H1 (cell line): ENCODE measurements at regions not wholly inside any gene's neighbourhood (a gene's known extent, or its start where the extent isn't known, plus 50 kb on each side); places are given as distances from the start of the nearest gene placed in this dataset.

Experiments
- CTCF ChIA-PET: fragments of 300-600 bp; sonication (Branson Sonifier 250); formaldehyde crosslinking; loops from one replicate; lab custom pipeline; 2021; ENCODE audit not compliant: partially characterized antibody; lab: Charles Lee
- POLR2A ChIA-PET: fragments of 300-600 bp; sonication (Branson Sonifier 250); formaldehyde crosslinking; loops from one replicate; lab custom pipeline; 2021; ENCODE audit warnings: inconsistent platforms; ENCODE audit not compliant: partially characterized antibody; lab: Charles Lee
- DNase-seq, 2 experiments: peaks; one replicate each; pipeline versions ENCODE4 v3.0.0 to v3.0.0-alpha.2; 2010 to 2022; ENCODE audit warnings: low spot score in 2 of 2, low read depth in 1 of 2, mixed read lengths in 1 of 2
- FAIRE-seq: peaks from 2 replicates; lab custom pipeline; 2011; peaks lifted over from hg19 to GRCh38; lab: Jason Lieb, UNC
- H2AFZ ChIP-seq: 2 replicates; pipeline ENCODE4 v1.8.1; 2012; ENCODE audit warnings: low read length, inconsistent platforms
- H2AK5ac ChIP-seq: 2 replicates; pipeline ENCODE4 v1.6.1; 2013; ENCODE audit warnings: low read depth, low read length
- H2BK120ac ChIP-seq: replicated peaks from 2 replicates; pipeline ENCODE3; 2013; ENCODE audit warnings: low read depth, low read length, inconsistent platforms
- H2BK12ac ChIP-seq: 2 replicates; pipeline ENCODE4 v1.6.1; 2013; ENCODE audit warnings: low read depth, low read length
- H2BK15ac ChIP-seq: 2 replicates; pipeline ENCODE4 v1.6.1; 2013; ENCODE audit warnings: low read length
- H2BK20ac ChIP-seq: 2 replicates; pipeline ENCODE4 v1.6.1; 2013; ENCODE audit warnings: low read length
- H2BK5ac ChIP-seq: 2 replicates; pipeline ENCODE4 v1.6.1; 2013; ENCODE audit warnings: low read depth, low read length
- H3K14ac ChIP-seq: 2 replicates; pipeline ENCODE4 v1.6.1; 2013; ENCODE audit warnings: inconsistent platforms; ENCODE audit not compliant: insufficient read length
- H3K18ac ChIP-seq: 2 replicates; pipeline ENCODE4 v1.6.1; 2013; ENCODE audit warnings: low read length; ENCODE audit errors: extremely low read depth
- H3K23ac ChIP-seq: 2 replicates; pipeline ENCODE4 v1.6.1; 2013; ENCODE audit warnings: inconsistent platforms; ENCODE audit not compliant: insufficient read length
- H3K23me2 ChIP-seq: 2 replicates; pipeline ENCODE4 v1.6.1; 2013; ENCODE audit warnings: low read depth, low read length
- H3K27ac ChIP-seq: 2 replicates; pipeline ENCODE4 v1.6.1; 2011; ENCODE audit warnings: low read depth, low read length, inconsistent platforms
- H3K27me3 ChIP-seq, 4 experiments: replicated peaks in 1 of 4; 1 replicate in 1 of 4; 2 replicates in 3 of 4; pipeline versions ENCODE4 v1.6.1 to v1.8.1; 2011 to 2013; ENCODE audit warnings: low read length in 3 of 4, mild to moderate bottlenecking in 3 of 4, inconsistent platforms in 2 of 4, mixed read lengths in 2 of 4, moderate library complexity in 1 of 4; ENCODE audit not compliant: control insufficient read depth in 3 of 4, insufficient read depth in 3 of 4; ENCODE audit errors: extremely low read depth in 1 of 4
- H3K36me3 ChIP-seq, 4 experiments: 2 replicates each; pipeline versions ENCODE4 v1.6.1 to v1.8.1; 2011 to 2013; ENCODE audit warnings: mild to moderate bottlenecking in 4 of 4, low read length in 3 of 4, moderate library complexity in 2 of 4, control low read depth in 1 of 4, inconsistent platforms in 1 of 4; ENCODE audit not compliant: insufficient read depth in 4 of 4, control insufficient read depth in 2 of 4
- H3K4ac ChIP-seq: replicated peaks from 2 replicates; pipeline ENCODE3; 2013; ENCODE audit warnings: low read length, low read depth, mixed read lengths, inconsistent platforms; ENCODE audit not compliant: insufficient read length
- H3K4me1 ChIP-seq, 4 experiments: replicated peaks in 1 of 4; 1 replicate in 1 of 4; 2 replicates in 3 of 4; pipeline versions ENCODE4 v1.6.1 to v1.8.1; 2011 to 2013; ENCODE audit warnings: low read length in 3 of 4, inconsistent platforms in 2 of 4, mixed read lengths in 1 of 4; ENCODE audit not compliant: insufficient read depth in 4 of 4, control insufficient read depth in 3 of 4
- H3K4me2 ChIP-seq, 2 experiments: 2 replicates each; pipeline versions ENCODE4 v1.6.1 to v1.8.1; 2011 to 2013; ENCODE audit warnings: low read depth in 2 of 2, low read length in 2 of 2, control low read depth in 1 of 2, inconsistent platforms in 1 of 2, mild to moderate bottlenecking in 1 of 2; ENCODE audit not compliant: insufficient read depth in 1 of 2
- H3K4me3 ChIP-seq, 4 experiments: fragments of 200-600, 300-600 bp in 1 of 4; sonication (generic), shearing (Covaris generic), sonication (Bioruptor Twin) in 1 of 4; 2 replicates each; pipeline versions ENCODE4 v1.5.1 to v1.8.1; 2011 to 2016; ENCODE audit warnings: low read length in 4 of 4, low read depth in 3 of 4, control low read depth in 2 of 4, inconsistent platforms in 2 of 4, mild to moderate bottlenecking in 2 of 4, mixed read lengths in 1 of 4, moderate library complexity in 1 of 4; ENCODE audit not compliant: insufficient read depth in 2 of 4; ENCODE audit errors: extremely low read depth in 1 of 4
- H3K56ac ChIP-seq: replicated peaks from 2 replicates; pipeline ENCODE3; 2013; ENCODE audit warnings: low read depth, mild to moderate bottlenecking, mixed read lengths, low read length, inconsistent platforms; ENCODE audit not compliant: insufficient read length
- H3K79me1 ChIP-seq: 2 replicates; pipeline ENCODE4 v1.6.1; 2013; ENCODE audit warnings: low read depth, low read length, control low read depth
- H3K79me2 ChIP-seq, 2 experiments: 2 replicates each; pipeline versions ENCODE4 v1.6.1 to v1.8.1; 2012 to 2013; ENCODE audit warnings: low read length in 2 of 2, mild to moderate bottlenecking in 2 of 2, inconsistent platforms in 1 of 2; ENCODE audit not compliant: insufficient read depth in 2 of 2, control insufficient read depth in 1 of 2
- H3K9ac ChIP-seq, 4 experiments: replicated peaks in 1 of 4; 1 replicate in 1 of 4; 2 replicates in 3 of 4; pipeline versions ENCODE4 v1.6.1 to v1.8.1; 2011 to 2013; ENCODE audit warnings: low read depth in 3 of 4, low read length in 3 of 4, control low read depth in 2 of 4, mild to moderate bottlenecking in 2 of 4, moderate library complexity in 2 of 4, inconsistent platforms in 1 of 4; ENCODE audit errors: extremely low read depth in 1 of 4
- H3K9me3 ChIP-seq, 2 experiments: 2 replicates each; pipeline versions ENCODE4 v1.6.1 to v1.8.1; 2012 to 2013; ENCODE audit warnings: mild to moderate bottlenecking in 2 of 2, moderate library complexity in 2 of 2, control low read depth in 1 of 2, inconsistent platforms in 1 of 2, low read depth in 1 of 2, low read length in 1 of 2, mixed read lengths in 1 of 2; ENCODE audit not compliant: insufficient read depth in 2 of 2
- H4K20me1 ChIP-seq, 2 experiments: replicated peaks in 1 of 2; 2 replicates each; pipeline versions ENCODE3 to v1.8.1; 2011 to 2013; ENCODE audit warnings: inconsistent platforms in 2 of 2, low read length in 2 of 2, mild to moderate bottlenecking in 1 of 2; ENCODE audit not compliant: insufficient read depth in 2 of 2, control insufficient read depth in 1 of 2
- H4K5ac ChIP-seq: 2 replicates; pipeline ENCODE4 v1.6.1; 2013; ENCODE audit warnings: low read length, low read depth, mixed read lengths, inconsistent platforms; ENCODE audit not compliant: insufficient read length
- H4K8ac ChIP-seq: 2 replicates; pipeline ENCODE4 v1.8.0; 2013; ENCODE audit warnings: mild to moderate bottlenecking, moderate library complexity, low read length, inconsistent platforms; ENCODE audit not compliant: insufficient read depth; ENCODE audit errors: extremely low read depth
- H4K91ac ChIP-seq: replicated peaks from 2 replicates; pipeline ENCODE3; 2013; ENCODE audit warnings: low read length, mixed read lengths, inconsistent platforms; ENCODE audit not compliant: insufficient read length
- CREB1 ChIP-seq: IDR thresholded peaks from 2 replicates; pipeline ENCODE4 v1.6.1; 2012; ENCODE audit warnings: inconsistent platforms
- HDAC2 ChIP-seq, 2 experiments: fragments of 300-600 bp in 1 of 2; sonication (generic) in 1 of 2; IDR thresholded peaks; 2 replicates each; pipeline ENCODE4 v1.6.1; 2011 to 2012; ENCODE audit warnings: low read depth in 2 of 2, low read length in 2 of 2, mild to moderate bottlenecking in 2 of 2, moderate library complexity in 2 of 2, borderline replicate concordance in 1 of 2, inconsistent platforms in 1 of 2
- KDM4A ChIP-seq: IDR thresholded peaks from one replicate; pipeline ENCODE4 v1.7.1; 2012; ENCODE audit warnings: low read depth, mild to moderate bottlenecking, moderate library complexity, low read length, inconsistent platforms; ENCODE audit not compliant: severe bottlenecking
- KDM5A ChIP-seq: fragments of 200-600 bp; IDR thresholded peaks from 2 replicates; pipeline ENCODE4 v1.7.1; 2012; ENCODE audit warnings: mild to moderate bottlenecking, low read length, inconsistent platforms, mixed read lengths
- POLR2A ChIP-seq, 2 experiments: IDR thresholded peaks; 1 replicate in 1 of 2; 2 replicates in 1 of 2; pipeline ENCODE4 v1.6.1; 2011; ENCODE audit warnings: low read depth in 2 of 2, low read length in 2 of 2, mild to moderate bottlenecking in 2 of 2; ENCODE audit errors: control extremely low read depth in 1 of 2
- SIX5 ChIP-seq: IDR thresholded peaks from 2 replicates; pipeline ENCODE4 v1.6.1; 2011; ENCODE audit warnings: mild to moderate bottlenecking, low read depth, low read length
- SUZ12 ChIP-seq: fragments of 200-600 bp; sonication (generic); IDR thresholded peaks from 2 replicates; pipeline ENCODE4 v1.6.1; 2012; ENCODE audit warnings: mild to moderate bottlenecking, inconsistent platforms, low read length, moderate library complexity, mixed read lengths
- TCF12 ChIP-seq: IDR thresholded peaks from 2 replicates; pipeline ENCODE4 v1.6.1; 2011; ENCODE audit warnings: low read depth, mild to moderate bottlenecking, low read length
- WGBS, 2 experiments: shearing (Covaris generic) in 1 of 2; methylation state at CpG; one replicate each; pipeline versions ENCODE4 v1.1.6 to v1.1.7; 2013 to 2015; ENCODE audit warnings: low lambda C conversion rate in 2 of 2, mixed read lengths in 2 of 2, inconsistent platforms in 1 of 2, low coverage in 1 of 2, missing lambda C conversion rate in 1 of 2; ENCODE audit not compliant: insufficient replicate concordance in 2 of 2, insufficient coverage in 1 of 2, insufficient read length in 1 of 2; ENCODE audit errors: extremely low coverage in 1 of 2, missing lambda C conversion rate in 1 of 2; 5-methylcytosine and 5-hydroxymethylcytosine counted together

GRCh38 chr3:159852266-159852665 lies 136.4 kb upstream of the IL12A start:
- H2BK5ac ChIP-seq = no peak overlapping the region
- peaks cover 3 to 5% of the 10 kb centered on the region in 2 experiments; a peak in 2 of 4 replicates for H3K9me3 ChIP-seq
- H4K5ac ChIP-seq = no peak overlapping the region
- DNase-seq = no peak
- H3K79me2 ChIP-seq = peaks cover 0 to 44% of the 10 kb centered on the region in 2 experiments; a peak in 2 of 4 replicates
- H3K4ac ChIP-seq = no peak overlapping the region
- no peak overlapping the region for H3K14ac ChIP-seq
- peak overlapping the region in 1 of 4 experiments; percentile 1; a peak in 1 of 8 replicates for H3K4me3 ChIP-seq
- CTCF ChIA-PET = interaction anchor here (1.1 to 4.7 kb wide), 4 partner anchors 8 to 152 kb away, joined by 3 to 20 read pairs (median 6); no protein-coding TSS in a partner anchor
- H3K79me1 ChIP-seq = peaks cover 7% of the 10 kb centered on the region; the same call in 1 of the 2 replicates
- H2AFZ ChIP-seq = no peak overlapping the region
- H3K23ac ChIP-seq = no peak overlapping the region
- no peak overlapping the region for H2BK15ac ChIP-seq
- H3K4me2 ChIP-seq = peak overlapping the region; percentile 42 to 58; a peak in 1 of 4 replicates
- 0 out of 8 replicates have a peak, but pooled peaks cover 0 to 6% (median 0%) of the 10 kb centered on the region in 4 experiments for H3K36me3 ChIP-seq
- H2BK12ac ChIP-seq = no peak overlapping the region
- POLR2A ChIA-PET = interaction anchor here (5.2 kb wide), 1 partner anchor 12 kb away, joined by 23 read pairs; the partner anchor contains the start of gene SCHIP1
- no peak overlapping the region for H4K8ac ChIP-seq
- no peak overlapping the region for H3K27ac ChIP-seq
- no peak overlapping the region for H2BK20ac ChIP-seq
- H3K27me3 ChIP-seq = no peaks in the 10 kb centered on the region
- 65% methylated on average over 2 of the region's 2 CpGs; no CpG with 5 or more reads in 1 of the 2 experiments for WGBS, 2 experiments
- H3K18ac ChIP-seq = 0 out of 2 replicates have a peak overlapping the region, but pooled peaks have one; percentile 22
- no peak overlapping the region for H2BK120ac ChIP-seq
- H4K20me1 ChIP-seq = no peaks in the 10 kb centered on the region
- no peak overlapping the region for H2AK5ac ChIP-seq
- no peak overlapping the region for H3K9ac ChIP-seq
- no peak for FAIRE-seq
- peaks cover 0 to 10% (median 6%) of the 10 kb centered on the region in 4 experiments; a peak in 5 of 7 replicates for H3K4me1 ChIP-seq
- H4K91ac ChIP-seq = no peak overlapping the region
- H3K56ac ChIP-seq = no peak overlapping the region
- no peaks in the 10 kb centered on the region for H3K23me2 ChIP-seq
- TF ChIP-seq POLR2A (IDR thresholded peaks at IDR 0.05; ENCODE audit: control extremely low read depth in 1 of 2, low read depth in 2 of 2, low read length in 2 of 2) = no peak
- no peak for TF ChIP-seq CREB1
- no peak for TF ChIP-seq HDAC2 (IDR thresholded peaks at IDR 0.05; ENCODE audit: borderline replicate concordance in 1 of 2, low read depth in 2 of 2, low read length in 2 of 2)
- no peak for TF ChIP-seq SIX5
- TF ChIP-seq SUZ12 = no peak
- TF ChIP-seq KDM4A = no peak
- TF ChIP-seq KDM5A = no peak
- TF ChIP-seq TCF12 = no peak
